Inflammatory macrophage treated with lipopolysaccharide for 1 hour (primary cell): ENCODE measurements at regions not wholly inside any gene's neighbourhood (a gene's known extent, or its start where the extent isn't known, plus 50 kb on each side); places are given as distances from the start of the nearest gene placed in this dataset.

ENCODE experiments used
- DNase-seq, 2 donors: peaks; one replicate each; pipeline ENCODE4 v3.0.0-alpha.2; 2020 to 2022

- no peak for DNase-seq
These were observed 138.0 kb upstream of the CPNE8 start for GRCh38 chr12:39043424-39043822.

- no peak for DNase-seq
These were observed 134.9 kb upstream of the CPNE8 start for GRCh38 chr12:39040275-39040674.

DNA sequence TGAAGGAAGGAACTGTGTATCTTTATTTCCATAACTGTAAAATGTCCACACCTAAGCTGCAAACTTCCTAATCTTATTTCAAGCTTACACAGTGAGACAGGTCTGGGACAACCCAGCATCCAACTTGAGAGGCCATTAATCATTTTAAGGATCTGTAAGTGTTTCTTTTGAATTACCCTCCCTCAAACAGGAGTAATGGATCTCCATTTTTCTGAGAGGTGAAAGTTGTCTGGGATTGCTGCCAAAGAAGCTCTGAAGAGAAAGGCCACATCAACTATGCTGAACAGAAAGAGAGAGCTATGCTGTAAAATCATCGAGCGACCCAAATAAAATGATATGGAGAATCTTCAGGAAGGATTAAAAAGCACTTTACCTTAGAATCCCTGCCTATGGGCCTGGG, 131.7 kb upstream of the CPNE8 start:
- DNase-seq, result no peak

DNA sequence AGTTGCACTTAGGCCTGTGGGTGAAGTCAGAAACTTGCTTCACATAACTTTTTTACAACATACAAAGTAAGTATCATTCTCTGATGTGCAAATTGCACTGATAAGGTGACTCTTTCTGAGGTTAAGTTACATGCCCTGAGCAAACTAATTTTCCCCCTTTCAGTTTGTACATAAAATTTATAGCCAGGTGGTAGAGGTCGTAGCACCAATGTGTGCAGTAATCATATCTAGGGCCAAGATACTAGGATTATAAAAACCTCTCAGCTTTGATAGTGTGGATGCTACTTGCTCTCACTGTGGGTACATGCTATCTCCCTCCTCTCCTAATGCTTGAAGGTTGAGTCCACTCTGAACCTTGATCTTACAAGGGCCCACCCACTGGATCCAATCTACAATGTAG, 130.7 kb upstream of the CPNE8 start:
- no peak for DNase-seq

DNA sequence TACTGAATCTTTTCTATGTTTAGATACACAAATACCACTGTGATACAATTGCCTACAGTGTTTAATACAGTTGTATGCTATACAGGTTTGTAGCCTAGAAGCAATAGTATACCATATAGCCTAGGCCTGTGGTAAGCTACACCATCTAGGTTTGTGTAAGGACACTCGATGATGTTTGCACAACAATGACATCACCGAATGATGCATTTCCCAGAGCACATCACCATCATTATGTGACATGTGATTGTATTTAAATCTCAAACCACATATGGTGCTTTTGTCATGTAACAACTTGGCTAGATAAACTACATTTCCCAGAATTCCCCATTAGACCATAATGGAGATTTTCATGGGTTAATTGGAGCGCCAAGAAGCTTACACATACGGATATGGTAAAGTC, 128.4 kb upstream of the CPNE8 start:
- DNase-seq, result no peak

- no peak for DNase-seq
These were observed 127.1 kb upstream of the CPNE8 start for GRCh38 chr12:39032448-39032847.

DNA sequence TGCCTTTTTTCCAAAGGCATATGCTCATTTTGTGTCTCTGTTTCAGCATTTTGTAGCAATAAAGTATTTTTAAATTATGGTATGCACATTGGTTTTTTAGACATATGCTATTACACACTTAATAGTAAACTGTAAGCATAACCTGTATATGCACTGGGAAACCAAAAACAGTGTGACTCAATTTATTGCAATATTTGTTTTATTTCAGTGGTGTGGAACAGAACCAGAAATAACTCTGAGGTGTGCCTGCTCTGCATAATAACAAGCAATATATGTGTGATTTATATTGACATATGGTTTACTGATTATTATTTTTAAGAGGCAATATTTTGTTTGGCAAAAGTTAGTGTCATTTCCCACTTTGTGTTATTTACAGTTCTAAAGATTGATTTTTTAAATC, 126.6 kb upstream of the CPNE8 start:
- no peak for DNase-seq

GRCh38 chr12:39028382-39028781, 123.0 kb upstream of the CPNE8 start:
- no peak for DNase-seq

GRCh38 chr12:39012870-39013269, 107.5 kb upstream of the CPNE8 start:
- no peak for DNase-seq

DNA sequence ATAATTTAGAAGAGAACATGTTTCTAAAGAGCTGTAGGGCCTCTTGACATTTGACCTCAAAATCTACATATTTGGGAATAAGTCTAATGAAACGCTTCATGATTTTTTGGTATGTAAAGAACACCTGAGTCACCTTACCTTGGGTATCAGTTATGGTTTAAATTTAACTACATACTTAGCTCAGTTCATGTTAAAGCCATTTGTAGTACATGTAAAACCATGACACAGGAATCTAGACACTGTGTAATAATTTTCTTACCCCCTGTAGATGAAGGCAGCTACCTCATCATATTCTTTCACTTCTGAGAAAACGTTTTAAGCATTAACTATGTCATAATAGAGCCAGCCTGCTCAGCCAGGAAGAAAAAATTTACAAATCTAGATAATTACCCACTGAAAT, 105.8 kb upstream of the CPNE8 start:
- DNase-seq, result no peak

DNA sequence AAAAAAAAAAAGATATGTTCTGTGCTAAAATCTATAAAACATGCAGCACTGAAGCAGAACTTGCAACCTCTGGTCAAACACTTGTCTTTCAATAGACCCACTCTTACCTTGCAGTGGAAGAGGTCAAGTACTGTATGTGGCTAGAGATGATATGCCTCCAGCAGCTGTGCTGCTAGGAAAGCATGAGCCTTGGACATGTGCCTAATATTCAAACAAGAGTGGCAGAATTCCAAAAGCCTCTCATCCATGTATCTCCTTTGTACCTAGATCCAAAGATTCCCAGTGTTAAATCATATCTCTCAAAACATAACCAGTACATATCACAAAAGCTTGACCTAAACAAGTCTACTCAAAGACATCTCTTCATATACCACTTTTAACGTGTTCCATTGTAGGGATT, 105.0 kb upstream of the CPNE8 start:
- no peak for DNase-seq

GRCh38 chr12:39007619-39008018, 102.2 kb upstream of the CPNE8 start:
- no peak for DNase-seq

- no peak for DNase-seq
These were observed 100.9 kb upstream of the CPNE8 start for GRCh38 chr12:39006286-39006685.

GRCh38 chr12:39005671-39006070, 100.3 kb upstream of the CPNE8 start:
- no peak for DNase-seq

- no peak for DNase-seq
These were observed 98.3 kb upstream of the CPNE8 start for GRCh38 chr12:39003541-39004155.

- no peak for DNase-seq
These were observed 95.0 kb upstream of the CPNE8 start for GRCh38 chr12:39000370-39000769.

- no peak for DNase-seq
These were observed 93.6 kb upstream of the CPNE8 start for GRCh38 chr12:38998887-38999482.

DNA sequence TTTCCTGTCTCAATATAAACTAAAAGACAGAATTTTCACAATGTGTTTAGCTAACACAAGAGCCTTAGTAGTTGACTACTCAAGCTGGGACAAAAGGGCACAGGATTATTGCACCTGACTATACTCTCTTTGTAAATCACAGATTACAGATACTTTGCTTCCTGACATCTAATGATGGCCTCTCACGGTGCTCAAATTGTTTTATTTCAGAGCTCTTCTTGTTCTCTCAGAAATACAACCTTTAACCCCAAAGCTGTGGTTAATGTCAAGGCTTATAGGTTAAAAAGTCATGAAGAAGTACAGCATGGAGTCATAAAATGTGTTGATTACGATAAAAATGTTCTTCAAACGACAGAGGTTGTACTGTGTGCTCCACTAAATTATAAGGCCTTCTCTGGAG, 89.9 kb upstream of the CPNE8 start:
- no peak for DNase-seq

DNA sequence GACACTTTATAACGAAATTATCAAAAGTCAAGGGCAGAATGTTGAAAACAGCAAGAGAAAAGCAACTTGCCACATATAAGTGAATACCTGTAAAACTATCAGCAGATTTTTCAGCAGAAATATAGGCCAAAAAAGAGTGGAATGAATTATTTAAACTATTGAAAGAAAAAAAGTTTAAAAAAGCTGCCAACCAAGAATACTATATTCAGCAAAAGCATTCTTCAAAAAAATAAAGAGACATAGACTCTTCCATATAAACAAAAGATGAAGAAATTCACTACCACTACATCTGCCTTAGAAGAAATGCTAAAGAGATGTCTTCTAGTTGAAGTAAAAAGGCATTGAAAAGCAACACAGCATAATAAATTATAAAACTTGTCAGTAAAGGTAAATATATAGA, 80.6 kb upstream of the CPNE8 start:
- DNase-seq, result no peak

GRCh38 chr12:38984388-38984787, 79.0 kb upstream of the CPNE8 start:
- no peak for DNase-seq

GRCh38 chr12:38983117-38983571, 77.8 kb upstream of the CPNE8 start:
- no peak for DNase-seq

DNA sequence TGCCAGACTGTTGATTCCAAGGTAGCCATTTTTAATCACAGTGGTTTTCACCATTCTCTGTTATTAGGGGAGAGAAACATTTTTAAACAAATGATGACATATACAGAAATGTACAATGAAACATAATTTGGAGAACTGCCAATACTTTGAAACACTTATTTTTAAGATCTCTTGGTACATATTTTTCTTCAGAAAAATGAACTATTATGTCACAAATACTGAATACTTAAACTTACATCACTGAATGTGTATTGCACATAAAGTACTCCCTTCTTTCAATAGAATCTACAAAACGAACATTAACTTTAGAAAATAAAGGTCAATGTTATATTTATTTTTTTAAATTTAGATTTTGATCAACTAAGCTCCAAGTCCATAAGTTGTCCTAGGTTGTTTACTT, 71.7 kb upstream of the CPNE8 start:
- no peak for DNase-seq

- no peak for DNase-seq
These were observed 64.3 kb upstream of the CPNE8 start for GRCh38 chr12:38969706-38970105.

DNA sequence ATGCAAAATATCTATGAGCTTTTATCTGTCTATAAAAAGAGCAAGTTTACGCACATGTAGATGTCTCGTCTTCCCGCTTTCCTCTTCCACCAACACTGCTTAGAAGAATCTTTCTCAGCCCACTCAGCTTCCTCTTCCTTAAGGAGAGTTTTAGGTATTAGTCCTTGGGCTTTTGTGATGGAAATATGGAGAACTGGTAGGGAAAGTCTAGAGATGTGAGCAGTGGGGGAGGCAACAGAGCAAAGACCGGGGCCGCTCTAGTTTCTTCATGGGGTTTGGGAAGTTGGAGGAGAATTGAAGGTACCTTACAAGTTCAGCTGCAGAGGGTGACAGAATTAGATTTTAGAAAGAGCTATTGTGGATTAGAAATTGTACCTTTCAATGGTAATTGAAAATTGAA, 56.3 kb upstream of the CPNE8 start:
- no peak for DNase-seq

GRCh38 chr12:38961012-38961411, 55.6 kb upstream of the CPNE8 start:
- DNase-seq, result no peak
